GM19328 (cell line): ENCODE measurements at regions not wholly inside any gene's neighbourhood (a gene's known extent, or its start where the extent isn't known, plus 50 kb on each side); places are given as distances from the start of the nearest gene placed in this dataset.

Experiments
- ATAC-seq: cut with Tn5 transposase; IDR thresholded peaks from one replicate; pipeline ENCODE4 v1.9.1; 2021; ENCODE audit warnings: mild to moderate bottlenecking, moderate library complexity; ENCODE audit not compliant: unreplicated experiment

DNA sequence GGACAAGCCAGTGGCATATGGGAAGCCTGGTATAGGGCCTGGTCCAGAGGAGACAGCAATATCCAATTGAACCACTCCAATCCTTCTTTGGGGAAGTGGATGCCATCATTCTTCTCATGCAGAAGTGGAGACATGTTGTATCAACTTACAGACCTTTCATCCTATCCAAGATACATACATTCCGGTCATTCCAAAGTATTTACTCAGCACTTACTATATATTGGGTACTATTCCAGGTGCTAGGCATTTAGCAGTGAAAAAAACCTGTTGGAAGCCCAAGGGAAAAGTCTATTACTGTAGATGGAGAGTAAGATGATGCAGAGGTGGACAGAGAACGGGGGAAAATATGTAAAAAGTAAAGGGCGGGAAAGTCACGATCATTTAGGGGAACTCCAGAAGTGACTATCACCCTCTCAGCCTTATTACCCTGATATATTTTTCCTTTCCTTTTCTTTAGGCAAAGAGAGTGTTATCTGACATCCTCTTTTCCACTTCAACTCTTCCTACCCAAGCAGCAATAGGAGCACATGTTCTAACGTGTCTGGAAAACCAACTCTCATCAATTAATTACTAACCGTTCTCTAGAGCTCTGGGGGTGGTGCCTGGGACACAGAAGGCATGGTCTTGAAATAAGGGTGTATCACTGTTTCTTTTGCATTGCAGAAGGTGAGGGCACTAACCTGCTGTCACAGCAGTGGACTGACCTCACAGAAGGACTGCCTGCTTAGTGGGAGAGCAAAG lies 210.1 kb upstream of the MAF start:
- ATAC-seq = no peak

GRCh38 chr16:79809376-79809775 lies 208.8 kb upstream of the MAF start:
- ATAC-seq = no peak

DNA sequence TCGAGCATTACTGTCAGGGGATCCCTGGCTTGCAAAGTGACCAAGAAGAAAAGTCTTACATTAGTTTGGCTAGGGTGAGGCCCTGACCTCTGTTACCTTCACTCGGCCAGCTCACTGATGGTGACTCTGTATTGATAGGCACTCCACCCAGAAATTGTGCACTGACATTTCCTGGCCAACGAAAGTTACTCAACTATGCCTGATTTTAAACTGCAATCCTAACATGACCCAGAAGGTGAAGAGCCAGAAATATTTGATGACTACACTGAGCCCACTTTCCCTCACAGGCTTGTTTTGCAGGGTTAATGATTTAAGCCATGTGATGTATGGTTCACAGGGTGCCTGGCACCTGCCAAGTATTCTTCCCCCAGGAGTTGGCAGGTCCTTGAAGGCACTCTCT lies 208.2 kb upstream of the MAF start:
- no peak for ATAC-seq

- ATAC-seq = no peak
Measured at GRCh38 chr16:79806757-79807156, 206.2 kb upstream of the MAF start.

DNA sequence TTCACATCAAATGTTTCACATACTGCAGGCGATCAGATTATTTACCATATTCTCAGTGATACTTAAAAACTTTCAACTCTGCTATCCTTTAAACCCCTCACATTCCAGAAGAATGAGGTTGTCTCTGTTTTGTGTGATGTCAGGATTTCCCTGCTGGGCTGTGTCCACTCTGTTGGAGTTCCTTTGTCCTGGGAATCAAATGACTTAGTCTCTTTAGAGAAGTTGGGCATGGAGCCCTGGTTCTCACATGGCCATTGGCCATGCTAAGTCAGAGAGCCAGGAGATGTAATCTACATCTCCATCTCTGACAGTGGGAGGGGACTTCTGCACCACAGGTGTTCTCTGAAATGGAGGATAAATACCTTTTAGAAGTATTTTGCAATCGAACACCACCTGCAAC lies 205.1 kb upstream of the MAF start:
- no peak for ATAC-seq

DNA sequence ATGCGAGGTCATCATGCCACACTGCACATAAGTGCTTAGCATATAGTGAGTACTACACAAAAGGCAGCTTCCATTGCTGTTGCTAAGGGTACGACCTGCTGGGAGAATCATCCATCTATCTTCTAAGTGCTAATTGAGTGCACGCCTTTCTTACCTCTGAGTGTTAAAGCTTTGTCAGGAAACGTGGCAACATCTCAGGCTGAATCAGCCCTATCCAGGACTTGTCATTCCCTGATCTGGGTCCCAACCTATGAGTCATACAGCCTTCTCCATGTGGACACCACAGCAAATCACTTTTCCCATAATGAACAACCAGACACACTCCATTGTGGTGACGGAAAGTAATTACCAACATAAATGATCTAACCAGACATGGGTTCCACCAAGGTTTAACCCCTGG lies 201.1 kb upstream of the MAF start:
- no peak for ATAC-seq

GRCh38 chr16:79800016-79800608 lies 199.6 kb upstream of the MAF start:
- no peak for ATAC-seq

GRCh38 chr16:79798416-79799053 lies 198.0 kb upstream of the MAF start:
- ATAC-seq = no peak

DNA sequence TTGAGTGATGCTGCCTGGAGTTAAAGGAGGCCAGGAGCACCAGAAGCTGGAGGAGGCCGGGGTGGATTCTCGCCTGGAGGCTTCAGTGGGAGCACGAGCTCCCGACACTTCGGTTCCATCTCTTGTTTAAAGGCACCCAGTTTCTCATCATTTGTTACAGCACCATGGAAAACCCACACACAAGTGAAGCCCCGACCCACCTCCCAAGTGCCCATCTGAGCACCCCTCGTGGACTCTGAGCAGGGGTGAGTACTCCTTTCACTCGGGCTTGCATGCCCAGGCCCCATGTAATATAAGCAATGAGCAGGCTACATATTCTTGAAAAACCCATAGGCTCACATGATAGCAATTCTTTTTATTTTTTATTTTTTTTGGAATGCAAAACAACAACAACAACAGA lies 196.9 kb upstream of the MAF start:
- no peak for ATAC-seq

- no peak for ATAC-seq
Measured at GRCh38 chr16:79795556-79795955, 195.0 kb upstream of the MAF start.

DNA sequence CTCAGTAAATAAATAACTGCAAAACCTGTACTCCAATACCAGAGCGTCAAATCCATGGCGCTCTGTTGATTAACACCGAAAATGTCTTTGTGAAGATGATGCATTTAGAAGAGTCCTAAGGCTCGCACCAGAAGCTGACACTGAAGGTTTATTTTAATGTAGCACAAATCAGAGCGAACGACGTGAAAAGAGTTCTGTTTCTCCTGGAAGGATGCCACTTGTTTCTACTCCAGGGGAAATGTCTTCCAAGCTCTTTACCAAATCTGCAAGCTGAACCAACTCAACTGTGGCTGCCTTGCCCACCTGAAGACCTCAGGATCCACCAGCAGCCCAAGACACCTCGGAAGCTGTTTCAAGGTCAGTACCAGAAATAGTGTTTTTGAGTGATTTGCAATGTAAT lies 194.4 kb upstream of the MAF start:
- no peak for ATAC-seq

GRCh38 chr16:79792664-79793351 lies 192.3 kb upstream of the MAF start:
- no peak for ATAC-seq

GRCh38 chr16:79792076-79792475 lies 191.5 kb upstream of the MAF start:
- ATAC-seq = no peak

GRCh38 chr16:79790854-79791253 lies 190.3 kb upstream of the MAF start:
- ATAC-seq = no peak

DNA sequence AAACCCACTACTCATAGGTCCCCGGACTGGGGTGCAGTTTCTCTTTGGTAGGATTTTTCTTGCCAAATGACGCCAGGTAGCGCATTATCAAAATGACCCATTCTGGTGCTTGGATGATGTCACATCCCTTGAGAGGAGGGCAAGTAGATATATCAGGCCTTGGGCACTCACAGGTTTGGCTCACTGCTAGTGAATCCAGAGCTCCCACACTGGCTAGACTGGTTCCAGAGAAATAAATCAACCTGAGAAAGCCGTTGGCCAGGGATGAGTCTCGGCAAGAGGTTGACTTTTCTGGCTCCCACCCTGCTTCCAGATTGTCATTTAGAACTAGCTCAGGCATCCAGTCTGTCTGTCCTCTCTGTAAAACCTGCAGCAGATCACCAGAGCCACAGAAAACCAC lies 188.4 kb upstream of the MAF start:
- ATAC-seq = no peak

- no peak for ATAC-seq
Measured at GRCh38 chr16:79786389-79786788, 185.9 kb upstream of the MAF start.

DNA sequence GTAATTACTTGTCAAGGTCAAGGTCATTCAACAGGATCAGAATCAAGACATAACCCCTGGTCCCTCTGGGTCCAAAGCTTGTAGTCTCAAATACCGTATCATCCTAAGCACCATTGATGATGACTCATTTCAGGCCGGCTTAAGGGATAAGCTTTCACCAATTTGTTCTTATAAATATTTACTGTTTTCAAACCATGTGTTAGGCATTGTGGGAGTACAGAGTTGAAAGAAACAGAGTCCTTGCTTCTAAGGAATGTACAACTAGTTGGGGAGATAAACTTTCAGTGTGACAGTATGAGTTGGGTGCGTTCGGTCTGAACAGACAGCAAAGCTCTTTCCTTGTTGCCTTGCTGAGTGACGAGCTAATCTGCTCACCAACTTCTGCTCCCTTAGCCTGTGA lies 183.5 kb upstream of the MAF start:
- ATAC-seq = no peak

- no peak for ATAC-seq
Measured at GRCh38 chr16:79777679-79778078, 177.1 kb upstream of the MAF start.

DNA sequence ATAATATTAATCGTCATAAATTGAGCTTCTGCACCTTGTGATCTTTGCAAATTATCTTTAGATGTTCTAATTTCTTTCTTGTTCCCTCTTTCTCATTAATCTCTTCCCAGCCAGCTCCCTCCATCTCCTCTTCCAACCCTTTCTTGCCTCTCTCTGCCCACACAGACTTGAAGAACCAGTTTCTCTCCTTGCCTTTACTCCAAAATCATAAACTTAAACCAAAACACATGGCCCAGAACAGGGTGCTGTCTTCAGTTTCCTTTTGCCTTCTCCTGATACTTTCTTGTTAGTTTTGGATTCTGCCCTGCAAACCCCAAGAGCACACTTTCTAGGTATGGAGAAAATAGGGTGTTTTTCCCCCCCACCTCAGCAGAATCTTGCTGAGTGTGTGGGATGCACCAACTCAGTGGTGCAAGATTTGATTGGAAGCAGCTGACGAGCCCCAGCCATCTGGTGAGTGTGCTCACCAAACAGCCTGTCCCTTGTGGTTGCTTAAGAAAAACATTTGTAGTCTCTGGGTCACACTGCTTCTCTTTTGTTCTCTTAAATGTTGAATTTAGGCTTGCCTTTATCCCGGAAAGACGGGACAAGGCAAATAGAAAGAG lies 175.8 kb upstream of the MAF start:
- no peak for ATAC-seq

DNA sequence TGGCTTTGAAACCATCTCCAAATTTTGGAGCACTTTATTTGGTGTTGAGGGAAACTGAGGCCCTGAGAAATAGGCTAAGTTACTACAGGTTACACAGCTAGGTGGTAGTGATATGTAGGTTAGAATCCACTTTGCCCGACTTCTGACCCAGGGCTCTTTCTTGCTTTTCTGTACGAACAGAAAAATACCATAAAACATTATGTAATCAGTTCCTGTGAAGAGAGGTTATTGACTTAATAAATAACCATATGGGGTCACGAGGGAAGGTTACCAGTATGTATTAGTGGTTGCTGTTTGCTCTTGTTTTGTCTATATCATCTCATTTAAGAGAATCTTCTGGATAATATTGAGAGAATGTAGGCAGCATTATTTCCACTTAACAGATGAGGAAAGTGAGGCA lies 172.2 kb upstream of the MAF start:
- no peak for ATAC-seq

DNA sequence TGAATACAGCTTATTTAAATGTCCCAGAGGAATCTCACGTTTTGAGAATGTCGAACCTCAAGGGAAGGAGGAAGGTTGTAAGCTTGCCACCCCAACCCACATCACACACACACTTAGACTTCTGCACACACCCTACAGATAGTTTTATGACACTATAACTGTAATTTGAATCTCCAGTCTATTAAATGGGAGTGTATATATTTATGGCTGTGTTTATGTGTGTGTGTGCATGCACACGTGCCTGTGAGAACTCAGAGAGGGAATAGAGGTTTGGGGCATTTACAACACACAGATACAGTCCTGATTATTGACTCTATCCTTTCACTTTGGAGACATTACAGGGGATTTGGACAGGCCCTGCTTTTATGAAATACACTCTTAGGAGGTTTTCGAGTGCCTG lies 171.5 kb upstream of the MAF start:
- ATAC-seq = no peak
